K562 (cell line): ENCODE measurements at regions not wholly inside any gene's neighbourhood (a gene's known extent, or its start where the extent isn't known, plus 50 kb on each side); places are given as distances from the start of the nearest gene placed in this dataset.

Experiments used
- ARID2 ChIP-seq: fragments of 450-650 bp; IDR thresholded peaks from 2 replicates; pipeline ENCODE4 v1.6.1; 2017; ENCODE audit warnings: antibody characterized with exemption, mild to moderate bottlenecking
- CC2D1A ChIP-seq: fragments of 450-650 bp; IDR thresholded peaks from 2 replicates; pipeline ENCODE4 v1.6.1; 2017; ENCODE audit warnings: mild to moderate bottlenecking
- CHCHD3 ChIP-seq: fragments of 250-450 bp; sonication (Bioruptor Pico); IDR thresholded peaks from 2 replicates; pipeline ENCODE4 v2.1.2; 2022; ENCODE audit warnings: mild to moderate bottlenecking
- E2F3 ChIP-seq: fragments of 250-450 bp; sonication (Bioruptor Pico); IDR thresholded peaks from 2 replicates; pipeline ENCODE4 v1.4.0; 2020; ENCODE audit warnings: mild to moderate bottlenecking
- ESRRB ChIP-seq: fragments of 250-450 bp; sonication (Bioruptor Pico); IDR thresholded peaks from 2 replicates; pipeline ENCODE4 v1.5.0; 2020; ENCODE audit warnings: mild to moderate bottlenecking, moderate library complexity, borderline replicate concordance
- ETS2 ChIP-seq: IDR thresholded peaks from 2 replicates; pipeline ENCODE4 v1.6.1; 2016; ENCODE audit warnings: borderline replicate concordance, missing genetic modification characterization, mild to moderate bottlenecking, moderate library complexity, missing compliant biosample characterization; ENCODE audit not compliant: poor library complexity, severe bottlenecking
- ETV1 ChIP-seq: fragments of 450-650 bp; conservative IDR thresholded peaks from 2 replicates; pipeline ENCODE4 v1.6.1; 2016; ENCODE audit warnings: missing genetic modification characterization, control low read depth, low read depth, missing compliant biosample characterization
- FOXK2 ChIP-seq, 2 experiments: fragments of 450-650 bp; IDR thresholded peaks in 1 of 2; conservative IDR thresholded peaks in 1 of 2; 2 replicates each; pipeline ENCODE4 v1.6.1; 2016; ENCODE audit warnings: low read depth in 2 of 2, mild to moderate bottlenecking in 1 of 2
- GABPB1 ChIP-seq: sonication (generic); formaldehyde crosslinking; IDR thresholded peaks from 2 replicates; pipeline ENCODE4 v1.8.0; 2022; ENCODE audit warnings: mild to moderate bottlenecking, missing genetic modification reagents
- LCOR ChIP-seq: sonication (generic); formaldehyde crosslinking; IDR thresholded peaks from 2 replicates; pipeline ENCODE4 v1.8.0; 2022; ENCODE audit warnings: mild to moderate bottlenecking, missing genetic modification reagents
- NFYB ChIP-seq: IDR thresholded peaks from 2 replicates; pipeline ENCODE4 v1.6.1; 2011; ENCODE audit warnings: mild to moderate bottlenecking, moderate library complexity; ENCODE audit not compliant: insufficient read length; ENCODE audit errors: extremely low read depth
- RBM25 ChIP-seq: fragments of 200-400 bp; formaldehyde crosslinking; IDR thresholded peaks from 2 replicates; pipeline ENCODE4 v1.6.1; 2018; ENCODE audit warnings: low read length, low read depth, moderate library complexity; ENCODE audit not compliant: severe bottlenecking
- TAL1 ChIP-seq: fragments of 450-650 bp; IDR thresholded peaks from 2 replicates; pipeline ENCODE4 v1.6.1; 2016; ENCODE audit warnings: mild to moderate bottlenecking
- ZFP30 ChIP-seq: fragments of 250-450 bp; sonication (Bioruptor Pico); IDR thresholded peaks from 2 replicates; pipeline ENCODE4 v1.8.0; 2022; ENCODE audit warnings: moderate library complexity, mild to moderate bottlenecking, inconsistent platforms, borderline replicate concordance
- ZFPM2 ChIP-seq: fragments of 250-450 bp; sonication (Bioruptor Pico); IDR thresholded peaks from 2 replicates; pipeline ENCODE4 v1.5.1; 2022; ENCODE audit warnings: mild to moderate bottlenecking
- TF ChIP-seq, protein P1 (sequence below), 2 experiments: fragments of 450-650 bp; IDR thresholded peaks; 2 replicates each; pipeline ENCODE4 v1.6.1; 2018; ENCODE audit warnings: mild to moderate bottlenecking in 2 of 2, low read depth in 1 of 2; ENCODE audit not compliant: partially characterized antibody in 2 of 2
- TF ChIP-seq, protein P2 (sequence below): sonication (generic); formaldehyde crosslinking; IDR thresholded peaks from 2 replicates; pipeline ENCODE4 v1.8.0; 2022; ENCODE audit warnings: missing genetic modification reagents, mild to moderate bottlenecking, borderline replicate concordance

DNA sequence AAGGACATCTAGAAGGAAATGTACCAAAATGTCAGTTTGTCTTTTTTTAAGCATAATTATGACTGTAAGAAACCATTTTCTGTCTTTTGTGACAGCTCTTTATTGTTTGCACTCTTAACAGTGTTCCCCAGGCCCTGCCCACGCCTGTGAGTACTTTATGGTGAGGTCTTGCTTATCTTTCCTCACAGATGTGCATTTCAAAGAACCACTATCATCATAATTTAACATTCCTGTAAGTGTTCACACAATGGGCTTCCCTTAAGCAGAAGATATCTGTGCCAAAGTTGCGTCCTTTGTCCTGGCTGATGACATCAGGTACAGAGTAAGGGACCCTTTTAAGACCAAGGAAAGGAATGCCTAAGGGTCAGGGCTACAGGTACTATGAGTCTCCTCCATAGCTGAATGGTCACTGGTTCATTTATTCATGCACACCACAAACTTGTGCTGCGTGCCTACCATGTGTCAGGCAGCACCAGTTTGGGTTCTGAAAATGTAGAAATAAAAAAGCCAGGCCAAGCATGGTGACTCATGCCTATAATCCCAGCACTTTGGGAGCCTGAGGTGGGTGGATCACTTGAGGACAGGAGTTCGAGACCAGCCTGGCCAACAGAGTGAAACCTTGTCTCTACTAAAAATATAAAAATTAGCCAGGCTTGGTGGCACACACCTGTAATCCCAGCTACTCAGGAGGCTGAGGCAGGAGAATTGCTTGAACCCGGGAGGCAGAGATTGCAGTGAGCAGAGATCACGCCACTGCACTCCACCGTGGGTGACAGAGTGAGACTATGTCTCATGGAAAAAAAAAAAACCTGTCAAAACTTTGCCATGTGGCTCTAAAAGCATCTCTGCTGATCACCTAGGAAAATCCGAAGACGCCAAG lies 55.4 kb upstream of the NLK start (continued):
- TF ChIP-seq, protein P1, sequence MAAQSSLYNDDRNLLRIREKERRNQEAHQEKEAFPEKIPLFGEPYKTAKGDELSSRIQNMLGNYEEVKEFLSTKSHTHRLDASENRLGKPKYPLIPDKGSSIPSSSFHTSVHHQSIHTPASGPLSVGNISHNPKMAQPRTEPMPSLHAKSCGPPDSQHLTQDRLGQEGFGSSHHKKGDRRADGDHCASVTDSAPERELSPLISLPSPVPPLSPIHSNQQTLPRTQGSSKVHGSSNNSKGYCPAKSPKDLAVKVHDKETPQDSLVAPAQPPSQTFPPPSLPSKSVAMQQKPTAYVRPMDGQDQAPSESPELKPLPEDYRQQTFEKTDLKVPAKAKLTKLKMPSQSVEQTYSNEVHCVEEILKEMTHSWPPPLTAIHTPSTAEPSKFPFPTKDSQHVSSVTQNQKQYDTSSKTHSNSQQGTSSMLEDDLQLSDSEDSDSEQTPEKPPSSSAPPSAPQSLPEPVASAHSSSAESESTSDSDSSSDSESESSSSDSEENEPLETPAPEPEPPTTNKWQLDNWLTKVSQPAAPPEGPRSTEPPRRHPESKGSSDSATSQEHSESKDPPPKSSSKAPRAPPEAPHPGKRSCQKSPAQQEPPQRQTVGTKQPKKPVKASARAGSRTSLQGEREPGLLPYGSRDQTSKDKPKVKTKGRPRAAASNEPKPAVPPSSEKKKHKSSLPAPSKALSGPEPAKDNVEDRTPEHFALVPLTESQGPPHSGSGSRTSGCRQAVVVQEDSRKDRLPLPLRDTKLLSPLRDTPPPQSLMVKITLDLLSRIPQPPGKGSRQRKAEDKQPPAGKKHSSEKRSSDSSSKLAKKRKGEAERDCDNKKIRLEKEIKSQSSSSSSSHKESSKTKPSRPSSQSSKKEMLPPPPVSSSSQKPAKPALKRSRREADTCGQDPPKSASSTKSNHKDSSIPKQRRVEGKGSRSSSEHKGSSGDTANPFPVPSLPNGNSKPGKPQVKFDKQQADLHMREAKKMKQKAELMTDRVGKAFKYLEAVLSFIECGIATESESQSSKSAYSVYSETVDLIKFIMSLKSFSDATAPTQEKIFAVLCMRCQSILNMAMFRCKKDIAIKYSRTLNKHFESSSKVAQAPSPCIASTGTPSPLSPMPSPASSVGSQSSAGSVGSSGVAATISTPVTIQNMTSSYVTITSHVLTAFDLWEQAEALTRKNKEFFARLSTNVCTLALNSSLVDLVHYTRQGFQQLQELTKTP (IDR thresholded peaks at IDR 0.05; ENCODE audit: low read depth in 1 of 2, partially characterized antibody in 2 of 2), result peak; percentile 14 to 88
- TF ChIP-seq ETS2 (tag) (no peak), ARID2 (no peak), ZFPM2 (CRISPR knock-in tag) (no peak), TAL1 (peak; percentile 97), NFYB (no peak), RBM25 (no peak), LCOR (CRISPR knock-in tag) (0 out of 2 replicates have a peak, but pooled peaks have one; percentile 37), FOXK2 (conservative IDR thresholded peaks at IDR 0.05 in 1 of 2, IDR thresholded peaks at IDR 0.05 in 1 of 2; ENCODE audit: low read depth in 2 of 2) (peak; percentile 59 to 67; a peak in 2 of 4 replicates), ZFP30 (CRISPR knock-in tag) (no peak), ETV1 (peak; percentile 47; the same call in 1 of the 2 replicates), CC2D1A (peak; percentile 88), ESRRB (CRISPR knock-in tag) (no peak), CHCHD3 (CRISPR knock-in tag) (no peak), E2F3 (CRISPR knock-in tag) (no peak), GABPB1 (no peak)
- TF ChIP-seq, protein P2, sequence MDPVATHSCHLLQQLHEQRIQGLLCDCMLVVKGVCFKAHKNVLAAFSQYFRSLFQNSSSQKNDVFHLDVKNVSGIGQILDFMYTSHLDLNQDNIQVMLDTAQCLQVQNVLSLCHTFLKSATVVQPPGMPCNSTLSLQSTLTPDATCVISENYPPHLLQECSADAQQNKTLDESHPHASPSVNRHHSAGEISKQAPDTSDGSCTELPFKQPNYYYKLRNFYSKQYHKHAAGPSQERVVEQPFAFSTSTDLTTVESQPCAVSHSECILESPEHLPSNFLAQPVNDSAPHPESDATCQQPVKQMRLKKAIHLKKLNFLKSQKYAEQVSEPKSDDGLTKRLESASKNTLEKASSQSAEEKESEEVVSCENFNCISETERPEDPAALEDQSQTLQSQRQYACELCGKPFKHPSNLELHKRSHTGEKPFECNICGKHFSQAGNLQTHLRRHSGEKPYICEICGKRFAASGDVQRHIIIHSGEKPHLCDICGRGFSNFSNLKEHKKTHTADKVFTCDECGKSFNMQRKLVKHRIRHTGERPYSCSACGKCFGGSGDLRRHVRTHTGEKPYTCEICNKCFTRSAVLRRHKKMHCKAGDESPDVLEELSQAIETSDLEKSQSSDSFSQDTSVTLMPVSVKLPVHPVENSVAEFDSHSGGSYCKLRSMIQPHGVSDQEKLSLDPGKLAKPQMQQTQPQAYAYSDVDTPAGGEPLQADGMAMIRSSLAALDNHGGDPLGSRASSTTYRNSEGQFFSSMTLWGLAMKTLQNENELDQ (CRISPR knock-in tag), result no peak
